GM20000 (cell line): ENCODE measurements at regions not wholly inside any gene's neighbourhood (a gene's known extent, or its start where the extent isn't known, plus 50 kb on each side); places are given as distances from the start of the nearest gene placed in this dataset.

ENCODE experiments used
- DNase-seq: peaks from one replicate; pipeline ENCODE4 v3.0.0; 2012; ENCODE audit warnings: low spot score
- CTCF ChIP-seq: IDR thresholded peaks from 2 replicates; pipeline ENCODE4 v1.5.1; 2012; ENCODE audit warnings: mild to moderate bottlenecking, control low read depth; ENCODE audit errors: extremely low read depth, missing control alignments

GRCh38 chr10:35722226-35722625 is 80.1 kb upstream of the FZD8 start:
- no peak for TF ChIP-seq CTCF
- DNase-seq = no peak

DNA sequence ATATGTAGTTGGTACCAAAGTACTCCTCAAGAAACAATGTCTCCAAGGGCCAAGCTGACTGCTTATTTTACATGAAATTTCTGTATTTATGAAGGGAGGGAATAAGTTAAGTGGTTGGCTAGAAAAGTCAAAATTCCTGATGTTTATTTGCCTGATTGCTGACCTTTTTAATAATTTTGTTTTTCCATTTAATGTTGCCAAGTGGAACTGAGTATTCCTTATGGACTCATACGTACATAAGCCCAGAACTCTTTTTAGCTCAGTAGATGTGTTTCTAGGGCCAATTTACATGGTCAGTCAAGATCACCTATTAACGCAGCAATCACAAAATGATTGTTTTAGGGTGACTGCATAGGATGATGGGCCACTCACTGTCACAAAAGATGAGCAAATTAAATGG is 78.3 kb upstream of the FZD8 start:
- no peak for TF ChIP-seq CTCF
- no peak for DNase-seq

DNA sequence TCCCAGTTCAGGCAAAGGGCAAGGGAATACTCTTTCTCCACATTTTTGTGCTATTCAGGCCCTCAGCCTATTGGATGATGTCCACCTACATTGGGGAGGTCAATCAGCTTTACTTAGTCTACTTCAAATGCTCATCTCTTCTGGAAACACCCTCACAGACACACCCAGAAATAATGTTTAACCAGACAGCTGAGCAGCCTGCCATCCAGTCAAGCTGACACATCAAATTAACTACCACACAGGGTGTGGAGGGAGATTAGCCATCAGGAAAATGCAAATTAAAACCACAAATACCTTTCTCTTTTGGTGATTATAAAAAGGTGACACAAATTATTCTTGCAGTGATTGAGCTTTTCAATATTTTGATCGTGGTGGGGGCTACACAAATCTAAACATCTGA is 74.7 kb upstream of the FZD8 start:
- TF ChIP-seq CTCF = no peak
- DNase-seq = no peak

DNA sequence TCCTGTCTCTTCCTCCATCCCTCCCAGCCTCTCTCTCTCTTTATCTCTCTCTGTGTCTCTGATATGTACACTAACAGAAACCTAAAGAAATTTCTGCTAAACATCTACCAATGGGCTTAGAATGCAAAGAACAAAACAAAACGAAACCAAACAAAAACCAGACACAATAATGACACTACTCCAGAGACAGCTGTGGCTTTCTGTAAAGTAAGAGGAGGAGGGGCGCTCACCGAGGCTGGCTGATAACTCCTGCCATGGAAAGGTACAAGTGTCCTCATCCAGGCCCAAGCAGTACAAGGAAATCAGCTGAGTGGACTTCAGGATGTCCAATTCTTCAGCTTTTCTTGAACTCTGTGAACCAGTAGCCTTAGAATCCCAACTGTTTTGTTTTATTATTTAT is 70.4 kb upstream of the FZD8 start:
- no peak for TF ChIP-seq CTCF
- no peak for DNase-seq

- no peak for DNase-seq
- TF ChIP-seq CTCF = no peak
These were observed 69.7 kb upstream of the FZD8 start for GRCh38 chr10:35711615-35712411.

DNA sequence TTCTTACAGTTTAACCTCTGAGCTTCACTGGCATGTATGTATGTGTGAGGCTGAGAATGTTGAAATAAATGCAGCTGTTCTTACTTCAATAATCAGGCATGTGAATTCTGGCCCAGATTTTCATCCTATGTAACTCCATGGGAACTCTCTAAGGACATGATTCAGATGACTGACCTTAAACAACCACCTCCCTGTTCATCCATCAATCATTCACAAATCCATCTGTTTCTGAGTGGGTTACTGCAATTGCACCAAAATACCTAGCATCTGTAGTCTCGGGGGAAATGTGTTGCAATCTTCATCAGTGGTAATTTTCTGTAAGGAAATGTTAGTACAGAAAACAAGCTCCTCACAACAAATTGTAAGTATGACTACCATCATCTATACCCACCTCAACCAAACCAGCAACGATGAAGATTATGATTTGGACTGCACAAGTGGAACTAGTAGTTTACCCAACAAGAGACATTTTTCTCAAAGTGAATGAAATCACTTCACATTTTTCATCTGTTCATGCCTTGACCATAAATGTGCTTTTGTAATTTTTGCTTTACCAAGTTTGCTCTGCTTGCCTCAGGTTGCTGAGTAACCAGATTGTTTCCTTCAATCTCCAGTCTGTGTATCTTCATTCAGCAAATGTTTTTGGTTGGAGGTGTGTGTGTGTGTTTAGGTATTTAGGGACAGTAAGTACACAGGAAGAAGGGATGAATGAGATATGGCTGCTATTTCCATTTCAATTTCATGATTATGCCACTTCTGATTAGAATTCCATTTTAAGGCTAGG is 65.7 kb upstream of the FZD8 start:
- TF ChIP-seq CTCF = no peak

DNA sequence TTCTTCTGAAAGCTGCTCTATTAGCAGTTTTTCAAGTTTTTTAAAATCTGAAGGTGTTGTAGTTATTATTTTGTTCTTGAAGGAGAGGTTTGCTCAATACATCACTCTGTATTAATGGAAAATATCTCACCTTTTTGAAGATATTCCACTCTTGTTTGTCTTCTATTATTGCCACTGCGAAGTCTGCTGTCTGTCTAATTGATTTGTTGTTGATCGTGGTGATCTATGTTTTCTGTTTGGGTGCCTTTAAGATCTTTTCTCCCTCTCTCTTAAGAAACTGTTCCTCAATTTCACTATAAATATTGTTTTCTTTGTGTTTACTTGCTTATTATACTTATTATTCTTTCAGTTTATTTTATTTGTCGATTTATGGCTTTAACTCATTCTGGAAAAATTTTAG is 64.9 kb upstream of the FZD8 start:
- no peak for DNase-seq
- no peak for TF ChIP-seq CTCF

More for the DNA sequence above, 65.7 kb upstream of the FZD8 start:
- DNase-seq = no peak
